GM19463 (cell line): ENCODE measurements at regions not wholly inside any gene's neighbourhood (a gene's known extent, or its start where the extent isn't known, plus 50 kb on each side); places are given as distances from the start of the nearest gene placed in this dataset.
"Not testable (repeated sequence)": the region's sequence is repeated elsewhere in the genome, so short reads cannot be mapped to it uniquely, and the experiment has no call there.

Source experiments
- ATAC-seq: cut with Tn5 transposase; IDR thresholded peaks from one replicate; pipeline ENCODE4 v1.9.1; 2021; ENCODE audit warnings: mild to moderate bottlenecking, moderate library complexity; ENCODE audit not compliant: unreplicated experiment

DNA sequence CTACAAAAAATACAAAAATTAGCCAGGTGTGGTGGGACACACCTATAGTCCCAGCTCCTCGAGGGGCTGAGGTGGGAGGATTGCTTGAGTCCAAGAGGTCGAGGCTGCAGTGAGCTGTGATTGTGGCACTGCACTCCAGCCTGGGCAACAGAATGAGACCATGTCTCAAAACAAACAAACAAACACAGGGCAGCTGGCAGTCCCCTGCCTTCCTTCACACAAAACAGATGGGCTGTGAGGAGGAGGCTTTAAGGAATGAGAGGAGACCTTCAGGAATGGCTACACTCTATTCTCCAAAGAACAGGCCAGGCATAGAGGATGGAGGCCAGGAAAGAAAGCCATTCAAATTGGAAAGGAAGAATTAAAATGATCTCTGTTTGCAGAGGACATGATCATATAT lies 65.6 kb upstream of the MAML3 start:
- no peak for ATAC-seq

DNA sequence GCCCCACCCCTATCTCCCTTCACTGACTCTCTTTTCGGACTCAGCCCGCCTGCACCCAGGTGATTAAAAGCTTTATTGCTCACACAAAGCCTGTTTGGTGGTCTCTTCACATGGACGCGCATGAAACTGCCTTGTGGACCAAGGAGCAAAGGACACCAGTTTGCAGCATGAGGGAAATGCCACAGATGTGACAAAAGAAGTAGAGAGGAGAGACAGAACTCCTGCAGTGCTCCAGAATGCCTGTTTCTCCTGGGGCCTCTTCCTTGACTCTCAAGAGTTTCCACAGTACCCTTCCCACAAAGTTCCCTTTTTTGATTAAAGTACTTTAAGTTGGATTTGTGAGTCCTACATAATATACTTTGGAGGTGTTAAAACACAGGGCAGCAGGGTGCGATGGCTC lies 65.1 kb upstream of the MAML3 start:
- not testable (repeated sequence) for ATAC-seq

DNA sequence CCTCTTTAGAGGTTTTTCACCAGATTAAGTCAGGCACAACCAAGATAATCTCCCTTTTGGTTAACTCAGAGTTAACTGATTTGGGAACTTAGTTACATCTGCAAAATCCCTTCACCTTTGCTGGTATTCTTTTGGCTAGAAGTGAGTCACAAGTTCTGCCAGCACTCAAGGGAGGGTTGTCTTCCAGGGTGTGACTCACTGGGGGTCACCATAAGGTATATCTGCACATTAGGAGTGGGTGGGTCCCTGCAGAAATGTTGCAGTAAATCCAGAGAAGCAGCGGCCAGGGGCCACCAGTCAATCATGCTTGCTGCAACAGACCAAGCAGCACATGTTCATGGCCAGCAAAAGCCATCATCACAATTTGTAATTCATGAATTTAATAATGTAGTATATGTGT lies 59.8 kb upstream of the MAML3 start:
- no peak for ATAC-seq

DNA sequence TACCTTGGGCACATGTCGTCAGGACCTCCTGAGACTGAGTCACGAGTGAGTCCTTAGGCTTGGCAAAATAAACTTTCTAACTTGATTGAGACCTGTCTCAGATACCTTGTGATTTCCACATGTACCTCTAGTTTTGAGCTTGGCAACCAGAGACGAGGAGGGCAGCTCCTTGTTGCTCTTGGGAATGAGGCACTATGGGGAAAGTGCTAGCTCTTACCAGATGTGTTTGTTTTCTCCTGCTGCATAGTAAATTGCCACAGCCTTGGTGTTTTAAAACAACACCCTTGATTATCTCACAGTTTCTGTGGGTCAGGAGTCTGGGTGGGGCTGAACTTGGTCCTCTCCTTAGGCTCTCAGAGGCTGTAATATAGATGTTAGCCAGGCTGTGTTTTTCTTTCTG lies 59.1 kb upstream of the MAML3 start:
- ATAC-seq = no peak

DNA sequence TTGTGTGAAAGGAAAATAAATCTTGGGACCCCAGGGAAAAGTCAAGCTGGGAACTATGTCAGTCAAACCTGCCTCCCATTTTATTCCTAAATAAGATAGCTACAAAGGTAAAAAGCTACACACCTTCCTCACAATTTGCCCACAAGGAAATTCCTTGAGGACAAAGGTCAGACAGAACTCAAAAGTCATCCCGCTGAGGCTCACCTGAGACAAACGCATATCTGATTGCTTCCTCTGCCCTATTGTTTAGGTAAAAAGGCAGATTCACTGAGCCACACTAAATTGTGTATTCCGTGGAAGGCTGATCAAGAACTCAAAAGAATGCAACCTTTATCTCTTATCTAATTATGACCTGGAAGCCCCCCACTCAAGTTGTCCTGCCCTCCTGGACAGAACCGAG lies 58.7 kb upstream of the MAML3 start:
- no peak for ATAC-seq

DNA sequence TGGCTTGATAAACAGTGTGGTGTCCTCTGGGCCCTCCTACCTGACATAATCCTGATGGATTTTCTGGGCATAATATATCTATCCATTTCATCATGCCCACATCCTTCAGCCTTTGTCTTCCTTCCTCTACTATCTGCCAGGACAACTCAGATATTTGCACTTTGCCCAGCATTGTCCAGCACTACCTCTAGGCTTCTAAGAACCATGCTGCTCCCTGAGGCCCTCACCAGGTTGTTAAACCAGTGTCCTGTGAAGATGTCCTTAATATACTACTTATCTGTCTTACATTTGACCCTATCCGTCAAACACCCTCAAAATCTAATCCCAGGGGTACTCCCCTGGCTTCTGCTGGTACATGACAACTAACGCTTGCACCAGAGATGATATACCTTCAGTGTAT lies 58.2 kb upstream of the MAML3 start:
- no peak for ATAC-seq

DNA sequence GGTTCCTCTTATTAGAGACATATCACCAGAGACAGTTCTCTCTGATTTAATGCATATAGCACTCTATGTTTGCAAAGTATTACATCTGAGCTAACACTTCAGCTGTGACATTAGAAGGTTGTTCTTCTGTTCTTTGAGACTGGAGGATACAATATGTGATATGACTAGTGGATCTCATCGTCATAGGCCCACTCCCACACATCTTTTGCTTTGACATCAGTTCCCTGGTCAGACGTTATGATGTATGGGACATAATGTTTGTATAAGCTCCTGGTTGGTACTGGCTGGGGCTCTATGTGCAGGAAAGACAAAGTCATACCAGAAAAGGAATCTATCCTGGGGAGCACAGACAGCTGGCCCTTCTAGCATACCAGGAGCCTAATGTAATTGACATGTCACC lies 57.7 kb upstream of the MAML3 start:
- ATAC-seq = no peak

DNA sequence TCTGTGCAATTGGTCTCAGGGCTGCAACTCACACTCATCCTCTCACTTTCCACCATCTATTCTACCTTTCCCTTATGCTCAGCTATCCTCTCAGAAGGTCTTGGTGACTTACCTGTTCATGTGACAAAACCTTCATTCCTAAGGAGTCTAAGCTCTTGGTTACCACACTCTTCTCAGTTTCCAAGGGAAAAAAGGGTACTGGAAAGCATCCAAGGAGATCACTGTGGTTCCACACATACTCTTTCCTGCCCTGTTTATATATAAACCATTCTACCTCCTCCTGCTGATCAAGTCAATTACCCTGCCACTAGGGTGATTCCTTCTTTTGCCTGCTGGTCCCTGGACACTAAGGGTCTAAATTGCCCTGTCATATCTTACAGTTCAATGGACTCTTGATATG lies 57.2 kb upstream of the MAML3 start:
- ATAC-seq = no peak

DNA sequence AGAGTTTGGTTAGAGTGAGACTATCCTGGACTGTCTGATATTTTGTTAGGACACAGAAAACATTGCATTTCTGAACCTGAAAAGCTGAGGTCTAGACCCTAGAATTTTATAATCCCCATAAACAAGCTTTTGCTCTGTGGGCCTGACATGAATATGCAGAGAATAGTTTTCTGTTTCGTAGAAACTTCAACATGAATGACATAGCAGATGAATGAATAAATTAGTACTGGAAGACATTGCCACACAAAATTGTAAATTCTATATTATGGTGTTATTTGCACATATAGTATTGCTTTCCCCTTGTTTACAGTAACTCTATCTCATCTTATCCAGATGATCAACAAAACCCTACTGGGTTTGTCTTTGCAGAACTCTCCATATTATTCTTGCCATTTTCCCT lies 54.9 kb upstream of the MAML3 start:
- ATAC-seq = no peak
